HepG2 (cell line): ENCODE measurements at regions not wholly inside any gene's neighbourhood (a gene's known extent, or its start where the extent isn't known, plus 50 kb on each side); places are given as distances from the start of the nearest gene placed in this dataset.
"Not testable (repeated sequence)": the region's sequence is repeated elsewhere in the genome, so short reads cannot be mapped to it uniquely, and the experiment has no call there.

Experiments used
- ATAC-seq: fragments of 200-7000 bp; cut with Tn5 transposase; 3 replicates; pipeline ENCODE4 v1.9.1; 2020; ENCODE audit warnings: mild to moderate bottlenecking, moderate library complexity
- BruUV-seq: library from RNA; stranded (reverse); fragments of 400-500 nt; replicated peaks from 2 replicates; lab custom pipeline; 2021; lab: Mats Ljungman, UMichigan
- CTCF ChIA-PET: fragments of 300-600 bp; formaldehyde crosslinking; extraction: SDS; loops from one replicate; lab custom pipeline; 2021; ENCODE audit warnings: low total read pairs, inconsistent platforms, low intra/inter-chr PET ratio; lab: Yijun Ruan, JAX
- POLR2A ChIA-PET: fragments of 350-600 bp; sonication (Branson Sonifier 250); formaldehyde crosslinking; loops from one replicate; lab custom pipeline; 2020; ENCODE audit warnings: antibody characterized with exemption, inconsistent platforms; lab: Yijun Ruan, JAX
- DNase-seq: peaks from one replicate; pipeline ENCODE4 v3.0.0-alpha.2; 2015; ENCODE audit warnings: low spot score
- FAIRE-seq: peaks from 3 replicates; lab custom pipeline; 2011; peaks lifted over from hg19 to GRCh38; lab: Jason Lieb, UNC
- H2AFZ ChIP-seq: one replicate; pipeline ENCODE4 v1.6.1; 2011; ENCODE audit warnings: low read length, inconsistent platforms
- H3K27ac ChIP-seq: fragments of 300-600 bp; 3 replicates; pipeline ENCODE4 v1.8.0; 2011; ENCODE audit warnings: mixed run types, mild to moderate bottlenecking, mixed read lengths, low read length, inconsistent platforms; ENCODE audit not compliant: insufficient read depth; ENCODE audit errors: extremely low read length
- H3K27me3 ChIP-seq, 2 experiments: fragments of 200-600 bp in 1 of 2; 2 replicates in 1 of 2; 3 replicates in 1 of 2; pipeline versions ENCODE4 v1.6.0 to v1.8.0; 2011; ENCODE audit warnings: low read length in 2 of 2, mild to moderate bottlenecking in 2 of 2, moderate library complexity in 2 of 2, inconsistent platforms in 1 of 2; ENCODE audit not compliant: insufficient read depth in 2 of 2, control insufficient read depth in 1 of 2
- H3K36me3 ChIP-seq, 2 experiments: fragments of 200-600 bp in 1 of 2; replicated peaks in 1 of 2; 2 replicates in 1 of 2; 3 replicates in 1 of 2; pipeline versions ENCODE4 v1.5.1 to v1.8.0; 2011; ENCODE audit warnings: low read length in 2 of 2, inconsistent platforms in 1 of 2; ENCODE audit not compliant: insufficient read depth in 2 of 2, control insufficient read depth in 1 of 2
- H3K4me1 ChIP-seq: 2 replicates; pipeline ENCODE4 v1.5.1; 2012; ENCODE audit warnings: low read length, inconsistent platforms; ENCODE audit not compliant: insufficient read depth
- H3K4me2 ChIP-seq: 2 replicates; pipeline ENCODE4 v1.6.0; 2011; ENCODE audit warnings: low read depth, low read length, inconsistent platforms
- H3K4me3 ChIP-seq, 3 experiments: fragments of 200-600 bp in 1 of 3; sonication (generic), shearing (Covaris generic) in 1 of 3; replicated peaks in 1 of 3; 2 replicates each; pipeline ENCODE4 v1.5.1; 2011 to 2016; ENCODE audit warnings: low read length in 3 of 3, inconsistent platforms in 2 of 3, low read depth in 2 of 3, mild to moderate bottlenecking in 2 of 3, control low read depth in 1 of 3, mixed read lengths in 1 of 3; ENCODE audit not compliant: insufficient read depth in 1 of 3
- H3K79me2 ChIP-seq: one replicate; pipeline ENCODE4 v1.6.1; 2011; ENCODE audit warnings: low read length, inconsistent platforms; ENCODE audit not compliant: insufficient read depth
- H3K9ac ChIP-seq: 2 replicates; pipeline ENCODE4 v1.6.0; 2011; ENCODE audit warnings: mild to moderate bottlenecking, low read depth, low read length, inconsistent platforms; ENCODE audit not compliant: insufficient read depth
- H3K9me3 ChIP-seq: 2 replicates; pipeline ENCODE4 v1.5.1; 2012; ENCODE audit warnings: mild to moderate bottlenecking, low read length
- H4K20me1 ChIP-seq: 2 replicates; pipeline ENCODE4 v1.6.0; 2011; ENCODE audit warnings: inconsistent platforms, mild to moderate bottlenecking, low read length, moderate library complexity; ENCODE audit not compliant: insufficient read depth
- STAG1 ChIP-seq: sonication (generic); formaldehyde crosslinking; IDR thresholded peaks from 2 replicates; pipeline ENCODE4 v1.4.0; 2020; ENCODE audit warnings: missing genetic modification reagents
- WGBS: methylation state at CpG from one replicate; pipeline ENCODE4 v1.1.6; 2017; ENCODE audit warnings: low lambda C conversion rate; 5-methylcytosine and 5-hydroxymethylcytosine counted together
- in situ Hi-C: cut with HindIII; loops from 2 replicates; pipeline ENCODE4 v1.10.0; 2017; ENCODE audit warnings: low pct_unique_long_range_greater_than_20kb; ENCODE audit not compliant: extremely low pct_ligation_motif_present
- intact Hi-C: fragments of 100-400 bp; cut with micrococcal nuclease; formaldehyde crosslinking; loops from one replicate; pipeline ENCODE4 v1.10.0; 2022; ENCODE audit not compliant: unreplicated experiment

DNA sequence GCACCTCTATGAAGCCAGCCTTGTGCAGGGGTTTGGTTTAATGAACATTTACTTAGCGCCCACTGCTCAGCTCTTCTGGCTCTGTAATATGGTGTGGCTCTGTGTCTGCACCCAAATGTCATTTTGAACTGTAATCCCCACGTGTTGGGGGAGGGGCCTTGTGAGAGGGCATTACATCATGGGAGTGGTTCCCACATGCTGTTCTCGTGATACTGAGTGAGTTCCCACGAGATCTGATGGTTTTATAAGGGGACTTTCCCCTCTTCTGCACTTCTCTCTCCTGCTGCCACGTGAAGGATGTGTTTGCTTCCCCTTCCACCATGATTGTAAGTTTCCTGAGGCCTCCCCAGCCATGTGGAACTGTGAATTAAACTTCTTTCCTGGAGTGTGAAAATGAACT lies 127.7 kb downstream of the POTEG start:
- POLR2A ChIA-PET, H3K36me3 ChIP-seq, in situ Hi-C loops, CTCF ChIA-PET, intact Hi-C loops, H3K9me3 ChIP-seq, H3K4me2 ChIP-seq, DNase-seq, H3K79me2 ChIP-seq, FAIRE-seq, H3K27me3 ChIP-seq, H3K9ac ChIP-seq, H3K4me1 ChIP-seq, H2AFZ ChIP-seq, H3K27ac ChIP-seq, ATAC-seq, H4K20me1 ChIP-seq, H3K4me3 ChIP-seq: not testable (repeated sequence)
- WGBS = no CpG with 5 or more reads among the region's 5 CpGs
- BruUV-seq = TSS peak; percentile 40

DNA sequence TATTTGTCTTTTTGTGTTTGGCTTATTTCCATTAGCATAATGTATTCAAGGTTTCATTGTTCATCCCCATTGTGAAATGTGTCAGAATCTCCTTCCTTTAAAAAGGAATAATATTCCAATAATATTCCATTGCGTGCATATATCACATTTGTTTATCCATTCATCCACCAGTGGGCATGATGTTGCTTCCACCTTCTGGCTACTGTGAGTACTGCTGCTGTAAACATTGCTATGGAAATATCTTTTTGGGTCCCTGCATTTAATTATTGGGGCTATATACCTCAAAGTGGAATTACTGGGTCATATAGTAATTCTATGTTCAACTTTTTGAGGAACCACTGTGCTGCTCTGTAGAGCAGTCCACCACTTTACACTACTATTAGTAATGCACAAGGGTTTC lies 123.1 kb downstream of the POTEG start:
- ATAC-seq = peak; percentile 89

DNA sequence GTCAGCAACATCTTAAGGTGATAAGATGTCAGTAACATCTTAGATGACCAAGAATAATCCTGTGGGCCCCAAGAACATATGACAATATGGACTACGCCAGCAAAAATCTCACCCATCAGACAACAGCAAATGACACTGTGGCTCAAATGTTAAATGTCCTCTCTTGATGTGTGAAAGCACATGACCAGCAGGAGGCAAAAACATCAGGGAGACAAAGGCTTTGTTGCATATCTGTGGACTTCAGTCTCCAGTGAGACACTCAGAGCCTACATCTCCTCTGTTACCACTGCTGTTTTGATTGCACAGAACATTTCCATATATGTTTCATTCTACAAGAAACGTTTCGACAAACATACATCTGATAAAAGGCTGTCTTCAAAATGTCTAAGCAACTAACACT lies 103.5 kb downstream of the POTEG start:
- DNase-seq, BruUV-seq, H3K9ac ChIP-seq, H4K20me1 ChIP-seq, H3K27ac ChIP-seq, H2AFZ ChIP-seq, H3K4me1 ChIP-seq, H3K4me2 ChIP-seq, in situ Hi-C loops, H3K79me2 ChIP-seq, FAIRE-seq, CTCF ChIA-PET, H3K4me3 ChIP-seq, H3K9me3 ChIP-seq, intact Hi-C loops, H3K27me3 ChIP-seq, POLR2A ChIA-PET, H3K36me3 ChIP-seq: not testable (repeated sequence)
- peak; percentile 97 for ATAC-seq
- WGBS = no CpG with 5 or more reads among the region's 3 CpGs

More for the DNA sequence above, 123.1 kb downstream of the POTEG start:
- not testable (repeated sequence) for DNase-seq, H3K9ac ChIP-seq
- peak; percentile 51 for TF ChIP-seq STAG1
- TF ChIP-seq, all 625 proteins: peak for 1; not testable (repeated sequence) for 624
- BruUV-seq, H2AFZ ChIP-seq, FAIRE-seq, POLR2A ChIA-PET, H3K27me3 ChIP-seq, CTCF ChIA-PET, H3K4me1 ChIP-seq, H3K4me2 ChIP-seq, H3K36me3 ChIP-seq, H3K9me3 ChIP-seq, H4K20me1 ChIP-seq, H3K79me2 ChIP-seq, in situ Hi-C loops, H3K27ac ChIP-seq, intact Hi-C loops, H3K4me3 ChIP-seq: not testable (repeated sequence)
- 63% methylated on average over 1 of the region's 1 CpG for WGBS
